Activated naive CD4-positive, alpha-beta T cell (primary cell): ENCODE measurements at regions not wholly inside any gene's neighbourhood (a gene's known extent, or its start where the extent isn't known, plus 50 kb on each side); places are given as distances from the start of the nearest gene placed in this dataset.

Experiments used
- DNase-seq, 4 experiments: peaks; one replicate each; lab custom pipeline; 2025; lab: John Stamatoyannopoulos, UW

GRCh38 chr4:15291122-15291521 is 136.7 kb upstream of the C1QTNF7 start:
- DNase-seq = no peak

- DNase-seq = no peak
Observed at GRCh38 chr4:15293711-15294110, 134.1 kb upstream of the C1QTNF7 start.

GRCh38 chr4:15294202-15294601 is 133.6 kb upstream of the C1QTNF7 start:
- no peak for DNase-seq

- DNase-seq = no peak
Observed at GRCh38 chr4:15294832-15295231, 133.0 kb upstream of the C1QTNF7 start.

GRCh38 chr4:15295421-15296162 is 132.2 kb upstream of the C1QTNF7 start:
- no peak for DNase-seq

- DNase-seq = no peak
Observed at GRCh38 chr4:15297344-15297743, 130.5 kb upstream of the C1QTNF7 start.

GRCh38 chr4:15299627-15300026 is 128.2 kb upstream of the C1QTNF7 start:
- no peak for DNase-seq

- DNase-seq = no peak
Observed at GRCh38 chr4:15303052-15303641, 124.7 kb upstream of the C1QTNF7 start.

GRCh38 chr4:15314974-15315373 is 112.9 kb upstream of the C1QTNF7 start:
- DNase-seq = no peak

- DNase-seq = no peak
Observed at GRCh38 chr4:15317246-15317645, 110.6 kb upstream of the C1QTNF7 start.

GRCh38 chr4:15318621-15319348 is 109.0 kb upstream of the C1QTNF7 start:
- no peak for DNase-seq

- no peak for DNase-seq
Observed at GRCh38 chr4:15320121-15320678, 107.6 kb upstream of the C1QTNF7 start.

- no peak for DNase-seq
Observed at GRCh38 chr4:15322006-15322405, 105.8 kb upstream of the C1QTNF7 start.

GRCh38 chr4:15325987-15326386 is 101.8 kb upstream of the C1QTNF7 start:
- DNase-seq = no peak

- no peak for DNase-seq
Observed at GRCh38 chr4:15327311-15328298, 100.2 kb upstream of the C1QTNF7 start.

- DNase-seq = no peak
Observed at GRCh38 chr4:15331930-15332329, 95.9 kb upstream of the C1QTNF7 start.

- DNase-seq = no peak
Observed at GRCh38 chr4:15332377-15332776, 95.5 kb upstream of the C1QTNF7 start.

GRCh38 chr4:15333692-15334633 is 93.9 kb upstream of the C1QTNF7 start:
- no peak for DNase-seq

GRCh38 chr4:15336410-15337167 is 91.2 kb upstream of the C1QTNF7 start:
- no peak for DNase-seq
